HG03457 (cell line): ENCODE measurements at regions not wholly inside any gene's neighbourhood (a gene's known extent, or its start where the extent isn't known, plus 50 kb on each side); places are given as distances from the start of the nearest gene placed in this dataset.

Source experiments
- ATAC-seq: cut with Tn5 transposase; IDR thresholded peaks from one replicate; pipeline ENCODE4 v1.9.1; 2021; ENCODE audit warnings: moderate number of reproducible peaks; ENCODE audit not compliant: unreplicated experiment

DNA sequence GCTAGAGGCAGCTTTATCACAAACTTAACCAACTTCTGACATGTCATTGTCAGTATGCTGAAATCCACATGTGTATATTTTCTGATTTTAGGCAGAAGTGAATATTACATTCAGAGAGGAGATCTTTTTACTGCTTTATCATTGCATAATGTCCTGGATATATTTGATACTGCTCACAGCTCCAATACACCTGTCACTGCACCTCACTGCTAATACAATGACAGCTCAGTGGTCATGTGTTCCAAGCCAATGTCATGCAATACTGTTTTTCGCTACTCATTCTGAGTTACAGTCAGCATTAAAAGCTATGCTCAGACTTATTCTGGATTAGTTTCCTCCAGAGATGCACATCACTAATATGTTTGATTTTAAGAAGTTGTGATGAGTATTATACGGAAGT is 1604.6 kb downstream of the HACE1 start:
- ATAC-seq, result no peak

DNA sequence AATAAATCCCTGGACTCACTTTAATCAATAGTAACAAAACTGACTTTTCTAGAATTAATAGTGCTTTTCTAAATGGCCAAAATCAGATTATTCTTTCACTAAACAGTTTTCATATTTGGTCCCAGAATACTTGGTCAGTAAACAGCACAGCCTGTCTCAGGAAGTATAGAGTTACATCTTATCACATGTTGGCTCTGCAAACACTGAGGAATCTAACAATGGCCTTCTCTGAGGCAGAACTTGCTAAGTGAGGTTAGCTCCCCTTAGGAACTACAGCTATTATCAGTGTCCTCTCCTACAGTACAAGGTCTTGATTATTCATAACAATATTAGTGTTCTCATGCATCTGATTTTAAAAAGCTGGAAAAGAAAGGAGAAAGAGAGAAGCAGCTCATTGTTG is 1622.8 kb downstream of the HACE1 start:
- ATAC-seq, result no peak

DNA sequence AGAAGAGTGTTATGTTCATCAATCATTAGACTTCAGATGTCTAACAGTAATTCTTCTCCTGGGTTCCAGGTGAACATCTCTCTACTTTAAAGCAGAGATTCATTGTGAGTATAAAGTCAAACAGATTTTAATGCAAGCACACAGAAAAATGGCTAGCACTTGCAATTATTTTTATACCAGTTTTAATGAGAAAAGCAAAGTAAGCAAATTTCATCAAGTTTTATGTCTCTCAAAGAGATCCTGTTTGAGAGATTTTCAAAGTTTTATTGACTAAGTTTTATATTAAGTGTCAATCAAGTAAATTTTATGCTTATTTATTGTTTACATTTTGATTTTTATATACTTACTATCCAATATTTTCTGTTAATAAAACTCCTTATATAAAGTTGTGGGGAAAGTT is 1628.5 kb downstream of the HACE1 start:
- no peak for ATAC-seq

DNA sequence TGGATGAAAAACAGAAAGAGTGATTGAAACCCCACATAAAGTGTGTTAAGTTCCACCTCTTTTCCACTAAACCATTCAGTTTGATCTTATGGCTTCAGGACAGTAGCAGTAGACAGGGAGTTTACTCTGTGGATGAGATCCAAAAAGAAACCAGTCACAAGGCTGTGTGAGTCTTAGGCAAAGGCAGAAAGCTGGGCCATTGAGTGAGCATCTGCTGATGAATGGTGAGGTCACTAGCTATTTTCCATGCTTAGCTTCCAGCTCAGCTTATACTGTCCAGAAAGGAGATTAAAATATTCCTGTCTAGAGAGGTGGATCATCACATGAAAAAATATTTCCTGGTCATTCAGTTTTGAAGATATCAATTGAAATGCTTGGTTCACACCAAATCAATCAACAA is 1643.9 kb downstream of the HACE1 start:
- ATAC-seq, result no peak

DNA sequence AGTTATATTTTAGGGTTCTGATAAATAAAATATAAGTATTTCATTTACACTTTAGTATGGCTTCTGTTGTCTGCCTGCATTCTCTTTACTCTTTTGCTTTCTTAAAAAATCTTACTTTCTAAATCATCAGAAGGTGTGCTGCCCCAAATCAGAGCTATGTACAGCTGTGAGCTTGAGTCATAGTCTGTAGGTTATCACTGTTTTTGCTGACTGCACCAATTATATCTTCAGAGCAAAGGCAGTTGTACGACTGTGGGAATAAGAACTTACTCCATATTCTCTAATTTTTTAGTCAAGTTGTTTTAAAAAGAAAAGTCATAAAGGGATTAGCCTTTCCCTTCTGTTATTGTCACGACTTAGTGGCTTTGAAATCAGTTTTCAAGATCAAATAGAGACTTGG is 1649.0 kb downstream of the HACE1 start:
- no peak for ATAC-seq

DNA sequence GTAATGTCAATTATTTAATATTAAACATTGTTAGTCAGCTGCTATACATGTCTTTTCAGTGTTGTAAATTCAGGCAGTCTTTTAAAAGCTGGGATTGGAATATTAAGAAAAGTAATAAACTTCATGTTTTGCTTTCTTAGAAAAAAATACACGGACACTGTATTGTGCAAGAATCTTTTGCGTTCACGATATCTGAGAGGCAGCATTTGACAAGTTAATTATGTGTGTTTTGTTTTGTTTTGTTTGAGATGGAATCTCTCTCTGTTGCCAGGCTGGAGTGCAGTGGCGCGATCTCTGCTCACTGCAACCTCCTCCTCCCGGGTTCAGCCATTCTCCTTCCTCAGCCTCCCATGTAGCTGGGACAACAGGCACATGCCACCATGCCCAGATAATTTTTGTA is 1661.3 kb downstream of the HACE1 start:
- ATAC-seq, result no peak

DNA sequence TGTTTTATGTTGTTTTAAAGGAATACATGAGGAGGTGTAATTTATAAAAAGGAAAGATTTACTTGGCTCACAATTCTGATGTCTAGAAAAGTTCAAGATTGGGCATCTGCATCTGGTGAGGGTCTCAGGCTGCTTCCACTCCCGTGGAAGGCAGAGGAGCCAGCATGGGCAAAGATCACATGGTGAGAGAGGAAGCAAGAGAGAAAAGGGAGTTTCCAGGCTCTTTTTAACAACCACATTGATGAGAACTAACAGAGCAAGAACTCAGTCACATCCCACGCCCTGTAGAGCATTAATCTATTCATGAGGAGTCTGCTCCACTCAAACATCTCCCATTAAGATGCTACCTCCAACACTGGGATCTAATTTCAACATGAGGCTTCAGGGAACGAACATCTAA is 1666.3 kb downstream of the HACE1 start:
- peak; percentile 73 for ATAC-seq

DNA sequence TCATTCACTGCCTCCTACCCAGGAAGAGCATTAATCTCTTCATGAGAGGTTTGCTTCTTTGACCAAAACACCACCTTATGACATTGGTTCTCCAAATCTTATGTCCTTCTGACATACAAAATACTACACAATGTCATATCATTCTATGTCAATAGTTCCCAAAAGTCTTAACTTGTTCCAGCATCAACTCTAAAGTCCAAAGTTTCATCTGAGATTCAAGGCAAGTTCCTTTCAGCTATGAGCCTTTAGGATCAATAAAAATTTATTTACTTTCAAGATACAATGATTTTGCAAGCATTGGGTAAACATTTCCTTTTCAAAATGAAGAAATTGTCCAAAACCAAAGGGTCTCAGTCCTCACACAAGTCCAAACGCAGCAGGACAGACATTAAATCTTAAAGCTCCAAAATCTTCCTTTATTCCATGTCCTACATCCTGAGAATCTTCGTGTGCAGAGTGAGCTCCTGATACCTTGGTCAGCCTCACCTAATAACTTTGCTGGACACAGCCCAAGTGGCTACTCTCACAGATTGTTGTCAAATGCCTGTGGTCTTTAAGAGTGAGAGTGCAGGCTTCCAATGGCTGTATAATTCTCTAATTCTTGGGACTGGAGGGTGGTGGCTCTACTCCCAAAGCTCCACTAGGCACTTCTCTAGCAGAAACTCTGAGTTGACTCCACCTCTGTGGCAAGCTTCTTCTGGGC is 1668.2 kb downstream of the HACE1 start:
- no peak for ATAC-seq

DNA sequence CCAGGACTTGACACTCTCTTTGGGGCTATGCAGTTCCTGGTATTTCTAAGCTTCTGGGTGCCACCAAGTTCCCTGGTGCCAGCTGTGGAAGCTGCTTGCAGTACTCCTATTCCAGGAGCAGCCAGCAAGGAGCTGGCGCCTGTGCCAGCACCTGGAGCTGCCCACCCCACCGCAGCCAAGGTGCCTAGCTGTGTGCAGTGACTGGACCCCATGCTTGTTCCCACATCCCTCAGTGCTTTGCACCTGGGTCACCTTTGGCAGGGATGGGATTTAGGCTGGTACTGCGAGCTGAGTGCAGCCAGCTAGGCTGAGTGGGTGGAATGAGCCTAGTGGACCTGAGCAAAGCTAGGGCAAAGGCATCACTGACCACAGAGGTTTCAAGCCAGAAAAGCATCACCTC is 1674.9 kb downstream of the HACE1 start:
- no peak for ATAC-seq

DNA sequence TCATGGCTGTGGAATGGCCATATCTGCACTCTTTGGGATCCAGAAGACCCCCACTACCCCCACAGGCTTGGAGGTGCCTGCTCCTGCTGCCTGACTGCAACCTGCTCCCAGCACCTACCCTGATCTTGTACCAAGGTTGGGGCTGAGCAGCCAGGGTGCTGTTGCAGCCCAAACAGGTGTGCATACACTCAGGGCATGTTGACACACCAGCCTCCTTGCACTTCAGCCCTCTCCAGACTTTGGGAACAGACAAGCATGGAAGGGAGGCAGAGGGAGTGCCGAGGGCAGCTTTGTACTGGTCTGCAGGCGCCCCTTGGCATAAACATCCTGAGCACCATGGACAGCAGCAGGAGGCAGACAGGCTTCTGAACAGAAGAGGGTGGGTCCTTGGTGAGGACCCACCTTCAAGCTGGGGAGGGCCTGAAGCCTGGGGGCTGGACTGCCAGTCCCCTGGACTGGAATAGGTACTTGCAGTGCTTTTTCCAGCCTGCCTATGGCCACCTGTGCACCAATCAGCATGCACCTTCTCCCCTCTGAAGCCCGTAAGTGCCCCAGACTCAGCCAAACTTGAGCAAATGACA is 1675.8 kb downstream of the HACE1 start:
- ATAC-seq, result no peak

DNA sequence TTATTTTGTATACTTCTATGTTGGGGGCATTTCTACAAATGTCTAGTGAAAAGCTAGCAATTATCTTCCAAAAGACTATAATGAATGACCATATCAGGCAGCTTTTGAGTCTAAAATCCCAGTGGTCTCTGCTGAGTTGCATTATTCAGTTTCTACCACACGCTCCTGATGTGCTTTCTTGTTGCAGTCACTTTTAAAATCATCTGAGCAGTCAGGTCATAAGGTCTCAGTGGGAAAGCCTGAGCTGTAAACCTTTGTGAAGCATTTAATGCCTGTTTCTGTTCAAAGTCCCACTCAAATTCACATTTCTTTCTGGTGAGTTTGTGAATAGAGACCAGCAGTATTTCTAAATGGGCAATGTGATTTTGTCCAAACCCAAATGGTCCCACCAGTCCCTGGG is 1681.5 kb downstream of the HACE1 start:
- no peak for ATAC-seq

DNA sequence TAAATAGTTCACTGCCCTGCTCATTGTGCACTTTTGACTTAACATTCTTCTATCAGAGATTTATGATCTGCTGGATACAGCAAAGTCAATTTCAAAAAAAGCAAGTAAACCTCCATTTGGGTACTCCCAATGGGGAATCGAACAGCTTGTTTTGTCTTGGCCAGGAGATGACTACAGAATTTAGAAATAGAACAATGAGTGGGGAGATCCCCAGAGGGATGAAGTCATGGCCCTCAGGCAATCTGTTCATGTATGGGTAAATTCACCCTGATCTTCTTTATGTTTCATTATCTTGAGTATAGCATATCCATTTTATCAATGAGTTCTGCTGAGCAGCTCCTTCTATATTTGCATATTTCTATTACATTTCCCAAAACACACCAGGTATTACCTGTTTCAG is 1681.9 kb downstream of the HACE1 start:
- no peak for ATAC-seq

DNA sequence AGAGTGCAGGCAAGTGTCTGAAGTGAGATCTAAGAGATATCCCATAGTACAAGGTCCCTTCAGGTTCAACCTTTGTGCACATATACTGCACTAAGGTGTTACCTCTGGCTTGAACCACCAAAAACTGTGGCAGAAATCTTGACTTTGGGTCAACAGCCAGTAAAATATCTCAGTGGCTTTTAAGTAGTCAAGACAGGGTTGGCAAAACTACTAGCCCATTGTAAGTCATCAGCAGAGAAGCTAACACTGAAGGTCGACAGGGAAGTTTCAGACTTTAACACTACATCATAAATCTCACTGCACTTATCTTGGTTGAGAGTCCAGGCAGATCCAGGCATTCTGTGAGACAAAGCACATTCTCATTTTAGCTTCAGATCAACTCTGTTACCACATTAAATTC is 1684.7 kb downstream of the HACE1 start:
- ATAC-seq, result no peak

DNA sequence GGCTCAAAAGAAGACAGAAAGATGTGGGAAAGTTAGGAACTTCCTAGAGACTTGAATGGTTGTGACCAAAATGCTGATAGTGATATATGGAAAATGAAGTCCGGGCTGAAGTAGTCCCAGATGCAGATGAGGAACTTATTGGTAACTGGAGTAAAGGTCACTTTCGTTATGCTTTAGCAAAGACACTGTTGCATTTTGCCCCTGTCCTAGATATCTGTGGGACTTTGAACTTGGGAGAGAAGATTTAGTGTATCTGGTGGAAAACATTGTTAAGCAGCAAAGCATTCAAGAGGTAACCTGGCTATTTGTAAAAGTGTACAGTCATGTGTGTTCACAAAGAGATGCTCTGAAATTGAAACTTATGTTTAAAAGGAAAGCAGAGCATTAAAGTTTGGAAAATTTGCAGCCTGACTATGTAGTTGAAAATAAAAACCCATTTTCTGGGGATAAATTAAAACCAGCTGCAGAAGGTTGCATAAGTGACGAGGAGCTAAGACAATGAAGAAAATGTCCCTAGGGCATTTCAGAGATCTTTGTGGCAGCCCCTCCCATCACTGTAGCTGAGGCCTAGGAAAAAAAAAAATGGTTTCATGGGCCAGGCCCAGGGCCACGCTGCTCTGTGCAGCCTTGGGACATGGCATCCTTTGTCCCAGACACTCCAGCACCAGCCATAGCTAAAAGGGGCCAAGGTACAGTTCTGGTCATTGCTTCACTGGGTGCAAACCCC is 1692.2 kb downstream of the HACE1 start:
- ATAC-seq, result no peak

DNA sequence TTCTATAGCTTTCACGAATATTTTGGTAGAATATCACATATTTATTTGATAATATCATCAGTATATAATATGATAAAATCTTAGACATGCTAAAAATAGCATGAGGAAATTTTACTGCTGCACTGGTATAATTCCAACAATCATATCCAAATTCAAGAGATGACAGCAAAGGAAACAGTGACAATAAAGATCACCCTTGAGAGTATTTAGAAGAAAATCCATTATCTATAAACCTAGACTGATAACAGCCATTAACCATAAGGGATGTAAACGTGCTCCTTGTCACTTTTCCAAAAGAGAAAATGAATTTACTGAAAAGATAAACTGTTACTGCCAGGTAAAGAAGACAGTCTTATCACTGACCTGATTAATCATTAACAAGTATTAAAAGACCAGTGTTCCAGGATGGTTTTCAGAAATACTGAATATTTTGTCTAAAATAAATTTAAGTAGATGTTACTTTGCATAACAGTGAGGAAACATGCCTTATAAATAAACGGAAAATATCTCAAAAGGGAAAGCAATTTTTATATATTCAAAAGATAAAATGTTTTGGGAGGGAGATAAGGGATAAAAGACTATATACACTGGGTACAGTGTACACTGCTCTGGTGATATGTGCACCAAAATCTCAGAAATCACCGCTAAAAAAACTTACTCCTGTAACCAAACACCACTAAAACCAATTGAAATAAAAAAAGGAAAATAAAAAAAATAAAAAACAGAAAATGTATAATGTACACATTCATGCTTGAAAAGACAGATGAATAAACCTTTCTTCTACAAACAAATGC is 1704.7 kb downstream of the HACE1 start:
- ATAC-seq, result no peak

DNA sequence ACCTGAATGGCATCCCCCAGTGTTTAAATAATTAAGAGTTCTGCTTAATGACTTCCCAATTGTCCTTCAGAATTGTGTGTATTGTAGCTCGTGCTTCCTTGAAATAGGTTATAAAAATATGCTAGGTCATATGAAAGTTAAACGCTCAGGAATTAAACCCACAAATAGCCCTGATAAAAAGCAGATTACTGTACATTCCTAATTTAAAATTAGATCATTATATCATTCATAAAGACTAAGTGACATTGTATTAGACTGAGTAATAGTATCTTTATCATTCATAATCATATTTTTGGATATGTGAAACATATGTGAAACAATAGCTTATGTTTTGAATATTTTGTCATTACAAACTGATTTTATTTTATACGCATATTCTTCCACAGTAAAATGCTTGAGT is 1706.7 kb downstream of the HACE1 start:
- no peak for ATAC-seq

DNA sequence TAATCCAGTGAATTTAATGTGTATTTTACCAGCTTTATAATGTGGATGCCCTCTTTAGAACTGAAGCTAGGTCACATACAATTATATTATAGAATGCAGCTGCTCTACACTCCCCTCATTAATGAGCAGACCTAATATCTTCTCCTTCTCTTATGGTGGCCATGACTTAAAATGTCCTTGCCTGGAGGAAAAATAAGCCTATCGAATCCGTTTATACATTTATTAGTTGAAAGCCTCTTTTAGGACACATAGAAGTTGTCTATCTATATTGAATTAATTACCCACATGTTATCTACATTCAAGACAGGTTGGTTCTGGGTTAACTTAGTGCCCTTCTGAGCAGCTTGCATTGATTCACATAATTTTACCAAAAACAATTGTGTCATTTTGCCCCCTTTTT is 1716.8 kb downstream of the HACE1 start:
- ATAC-seq, result no peak

DNA sequence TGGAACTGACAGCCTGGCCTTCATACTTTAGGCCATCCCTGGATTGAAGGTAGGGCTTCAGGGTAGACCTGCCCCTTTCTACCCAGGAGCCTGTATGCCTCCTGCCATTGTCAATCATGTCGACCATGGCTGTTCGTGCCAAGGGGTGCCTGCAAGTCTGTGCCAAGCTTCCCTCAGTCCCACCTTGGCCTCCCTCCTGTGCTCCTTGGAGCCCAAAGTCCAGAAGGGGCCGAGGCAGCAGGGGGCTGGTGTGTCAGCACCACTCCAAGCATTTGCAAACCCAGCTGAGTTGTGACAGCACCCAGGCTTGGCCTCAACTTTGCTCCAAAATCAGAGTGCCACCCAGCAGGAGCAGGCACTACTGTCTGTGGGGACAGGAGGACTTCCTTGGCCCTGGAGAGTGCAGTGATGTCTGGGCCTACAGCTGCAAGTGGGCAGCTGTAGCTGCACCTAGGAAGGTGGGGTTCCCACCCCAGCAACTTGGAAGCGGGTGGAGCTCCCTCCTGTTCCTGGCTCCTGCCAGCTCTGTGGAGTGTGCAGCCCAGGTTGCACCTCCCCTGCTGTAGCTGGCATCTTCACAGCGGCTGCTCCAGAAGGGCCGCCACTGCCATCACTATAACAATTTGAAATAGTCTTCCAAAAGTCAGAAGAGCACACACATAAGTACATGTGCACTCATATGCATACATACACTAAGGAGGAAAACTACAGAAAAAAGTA is 1719.3 kb downstream of the HACE1 start:
- no peak for ATAC-seq

DNA sequence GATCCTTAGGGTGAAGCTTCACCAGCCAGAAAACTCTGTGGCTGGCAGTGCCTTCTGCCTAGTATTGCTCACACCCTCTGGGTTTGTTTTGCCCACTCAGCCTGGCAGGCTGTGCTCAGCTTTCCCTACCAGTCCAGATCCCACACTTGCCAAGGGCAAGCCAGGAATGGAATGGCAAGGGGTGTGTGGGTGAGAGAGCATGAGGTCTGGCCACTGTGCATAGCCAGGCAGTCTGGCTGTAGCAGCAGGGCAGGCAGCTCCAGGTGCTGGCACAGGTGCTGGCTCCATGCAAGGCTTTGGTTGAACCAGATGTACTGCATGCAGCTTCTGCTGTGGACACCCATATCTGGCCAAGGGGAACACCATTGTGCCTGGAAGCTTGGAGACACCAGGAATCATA is 1720.3 kb downstream of the HACE1 start:
- ATAC-seq, result no peak

DNA sequence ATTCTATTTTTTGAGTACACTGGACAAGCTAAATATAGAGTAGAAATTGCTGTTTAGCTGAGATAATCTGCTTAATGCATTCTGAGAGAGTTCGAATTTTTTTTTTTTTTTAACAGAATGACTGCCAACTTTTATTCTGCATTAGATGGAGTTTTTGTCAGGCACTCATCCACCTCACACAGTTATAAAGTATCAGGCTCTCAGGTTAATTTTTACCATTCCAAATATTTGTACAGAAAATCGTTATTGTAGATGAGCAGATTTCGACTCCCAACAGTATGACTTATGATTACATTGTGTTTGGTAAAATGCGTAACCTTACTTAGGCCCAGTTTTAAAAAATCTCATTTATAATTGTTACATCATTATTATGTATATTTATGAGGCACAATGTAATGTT is 1731.0 kb downstream of the GRIK2 start:
- ATAC-seq, result no peak
